K562 (cell line): ENCODE measurements at regions not wholly inside any gene's neighbourhood (a gene's known extent, or its start where the extent isn't known, plus 50 kb on each side); places are given as distances from the start of the nearest gene placed in this dataset.

Experiments used
- ATAC-seq: fragments of 200-7000 bp; cut with Tn5 transposase; 3 replicates; pipeline ENCODE4 v1.9.1; 2020; ENCODE audit warnings: moderate library complexity
- BruUV-seq: library from RNA; stranded (reverse); fragments of 400-500 nt; replicated peaks from 2 replicates; lab custom pipeline; 2021; lab: Mats Ljungman, UMichigan
- CTCF ChIA-PET: fragments of 300-600 bp; formaldehyde crosslinking; extraction: SDS; loops from one replicate; lab custom pipeline; 2021; ENCODE audit warnings: low intra/inter-chr PET ratio; lab: Yijun Ruan, JAX
- POLR2A ChIA-PET: fragments of 300-600, 350-650 bp; sonication (Branson Sonifier 250); formaldehyde crosslinking; extraction: SDS; loops from one replicate; lab custom pipeline; 2021; ENCODE audit warnings: antibody characterized with exemption, inconsistent platforms; lab: Yijun Ruan, JAX
- DNase-seq, 4 experiments: peaks; one replicate each; pipeline versions ENCODE4 v3.0.0 to v3.0.0-alpha.2; 2011 to 2018; ENCODE audit warnings: low spot score in 3 of 4, mixed read lengths in 3 of 4; ENCODE audit errors: extremely low read depth in 1 of 4
- FAIRE-seq: peaks from 2 replicates; lab custom pipeline; 2011; peaks lifted over from hg19 to GRCh38; lab: Jason Lieb, UNC
- H2AFZ ChIP-seq: 2 replicates; pipeline ENCODE4 v1.6.0; 2011; ENCODE audit warnings: low read depth, low read length, control low read depth, inconsistent platforms
- H3K27ac ChIP-seq: fragments of 200-600 bp; 3 replicates; pipeline ENCODE4 v1.8.0; 2011; ENCODE audit warnings: low read depth, mild to moderate bottlenecking, control low read depth, inconsistent platforms, low read length, moderate library complexity, mixed read lengths; ENCODE audit errors: extremely low read depth
- H3K27me3 ChIP-seq, 2 experiments: fragments of 300-600 bp in 1 of 2; 2 replicates in 1 of 2; 3 replicates in 1 of 2; pipeline versions ENCODE4 v1.6.0 to v1.8.0; 2011; ENCODE audit warnings: inconsistent platforms in 2 of 2, low read length in 2 of 2, mild to moderate bottlenecking in 1 of 2, mixed read lengths in 1 of 2, moderate library complexity in 1 of 2; ENCODE audit not compliant: control insufficient read depth in 2 of 2, insufficient read depth in 2 of 2
- H3K36me3 ChIP-seq: fragments of 300-600 bp; 3 replicates; pipeline ENCODE4 v1.8.0; 2011; ENCODE audit warnings: mild to moderate bottlenecking, low read length, inconsistent platforms; ENCODE audit not compliant: control insufficient read depth, insufficient read depth
- H3K4me1 ChIP-seq, 2 experiments: fragments of 200-600 bp in 1 of 2; replicated peaks in 1 of 2; 2 replicates in 1 of 2; 3 replicates in 1 of 2; pipeline versions ENCODE4 v1.5.1 to v1.8.0; 2011; ENCODE audit warnings: inconsistent platforms in 2 of 2, low read length in 2 of 2, mild to moderate bottlenecking in 1 of 2, mixed read lengths in 1 of 2, moderate library complexity in 1 of 2; ENCODE audit not compliant: control insufficient read depth in 2 of 2, insufficient read depth in 2 of 2
- H3K4me2 ChIP-seq: 2 replicates; pipeline ENCODE4 v1.6.1; 2011; ENCODE audit warnings: low read length, control low read depth, inconsistent platforms, mixed read lengths; ENCODE audit not compliant: insufficient read depth
- H3K4me3 ChIP-seq: fragments of 200-600 bp; sonication (generic), shearing (Covaris generic); 2 replicates; pipeline ENCODE4 v1.5.1; 2016; ENCODE audit warnings: control low read depth, inconsistent platforms
- H3K79me2 ChIP-seq: fragments of 200-600 bp; 3 replicates; pipeline ENCODE4 v1.8.0; 2011; ENCODE audit warnings: low read length, inconsistent platforms; ENCODE audit not compliant: control insufficient read depth, insufficient read depth
- H3K9ac ChIP-seq, 2 experiments: 2 replicates each; pipeline versions ENCODE4 v1.6.0 to v1.6.1; 2011; ENCODE audit warnings: low read depth in 2 of 2, low read length in 2 of 2, control low read depth in 1 of 2, inconsistent platforms in 1 of 2, mild to moderate bottlenecking in 1 of 2, mixed read lengths in 1 of 2; ENCODE audit not compliant: insufficient read depth in 1 of 2
- H3K9me1 ChIP-seq: one replicate; pipeline ENCODE4 v1.6.0; 2011; ENCODE audit warnings: inconsistent platforms, mild to moderate bottlenecking, low read length, moderate library complexity; ENCODE audit not compliant: control insufficient read depth, insufficient read depth
- H3K9me3 ChIP-seq: replicated peaks from 2 replicates; pipeline ENCODE4 v1.5.1; 2011; ENCODE audit warnings: low read depth, low read length, inconsistent platforms; ENCODE audit not compliant: control insufficient read depth, insufficient read depth
- H4K20me1 ChIP-seq: replicated peaks from 2 replicates; pipeline ENCODE4 v1.6.1; 2011; ENCODE audit warnings: low read length, inconsistent platforms, mixed read lengths; ENCODE audit not compliant: control insufficient read depth, insufficient read depth
- ELF1 ChIP-seq: fragments of 200-800 bp; sonication (Bioruptor generic); IDR thresholded peaks from 2 replicates; pipeline ENCODE4 v1.6.1; 2016; ENCODE audit warnings: missing genetic modification characterization, missing compliant biosample characterization
- HLTF ChIP-seq: fragments of 450-650 bp; IDR thresholded peaks from 2 replicates; pipeline ENCODE4 v1.6.1; 2016
- IFI16 ChIP-seq: fragments of 250-450 bp; sonication (Bioruptor Pico); IDR thresholded peaks from 2 replicates; pipeline ENCODE4 v2.1.2; 2022; ENCODE audit warnings: mild to moderate bottlenecking, inconsistent platforms
- KLF13 ChIP-seq: fragments of 450-650 bp; IDR thresholded peaks from 2 replicates; pipeline ENCODE4 v1.6.1; 2016; ENCODE audit warnings: missing genetic modification characterization, low read depth, mild to moderate bottlenecking, missing compliant biosample characterization, moderate library complexity, borderline replicate concordance
- NONO ChIP-seq, 2 experiments: fragments of 200-400 bp in 1 of 2; fragments of 450-650 bp in 1 of 2; formaldehyde crosslinking in 1 of 2; IDR thresholded peaks; 2 replicates each; pipeline ENCODE4 v1.6.1; 2017; ENCODE audit warnings: low read depth in 2 of 2, mild to moderate bottlenecking in 2 of 2, moderate library complexity in 2 of 2, low read length in 1 of 2
- ZBED1 ChIP-seq: IDR thresholded peaks from 2 replicates; pipeline ENCODE4 v1.6.1; 2014
- ZNF282 ChIP-seq: sonication (generic); formaldehyde crosslinking; IDR thresholded peaks from 2 replicates; pipeline ENCODE4 v1.8.1; 2023; ENCODE audit warnings: missing genetic modification reagents
- ZNF324 ChIP-seq: fragments of 250-450 bp; sonication (Bioruptor Pico); IDR thresholded peaks from 2 replicates; pipeline ENCODE4 v1.4.0; 2020; ENCODE audit warnings: mild to moderate bottlenecking
- WGBS: fragments of 100-300 bp; shearing (Covaris generic); methylation state at CpG from one replicate; pipeline ENCODE4 v1.1.6; 2016; ENCODE audit warnings: low coverage, mixed read lengths; ENCODE audit not compliant: insufficient coverage; ENCODE audit errors: missing lambda C conversion rate; 5-methylcytosine and 5-hydroxymethylcytosine counted together
- in situ Hi-C: fragments of 300-500 bp; cut with MboI; formaldehyde crosslinking; loops from 4 replicates; pipeline ENCODE4 v1.15.0; 2018; ENCODE audit warnings: inconsistent platforms, mixed read lengths
- intact Hi-C: fragments of 100-400 bp; cut with micrococcal nuclease; formaldehyde crosslinking; loops from 2 replicates; pipeline ENCODE4 v1.14.2; 2022
- TF ChIP-seq, protein P1 (sequence below), 2 experiments: fragments of 450-650 bp; IDR thresholded peaks; 2 replicates each; pipeline ENCODE4 v1.6.1; 2018; ENCODE audit warnings: mild to moderate bottlenecking in 2 of 2, low read depth in 1 of 2; ENCODE audit not compliant: partially characterized antibody in 2 of 2
- TF ChIP-seq, protein P2 (sequence below): fragments of 250-450 bp; sonication (Bioruptor Pico); IDR thresholded peaks from 2 replicates; pipeline ENCODE4 v1.5.0; 2021
- TF ChIP-seq, protein P3 (sequence below): fragments of 250-450 bp; sonication (Bioruptor Pico); IDR thresholded peaks from 2 replicates; pipeline ENCODE4 v1.4.0; 2020
- TF ChIP-seq, protein P4 (sequence below): fragments of 250-450 bp; sonication (Bioruptor Pico); IDR thresholded peaks from 2 replicates; pipeline ENCODE4 v1.8.0; 2021; ENCODE audit warnings: borderline replicate concordance, mild to moderate bottlenecking, moderate library complexity; ENCODE audit not compliant: poor library complexity, severe bottlenecking

DNA sequence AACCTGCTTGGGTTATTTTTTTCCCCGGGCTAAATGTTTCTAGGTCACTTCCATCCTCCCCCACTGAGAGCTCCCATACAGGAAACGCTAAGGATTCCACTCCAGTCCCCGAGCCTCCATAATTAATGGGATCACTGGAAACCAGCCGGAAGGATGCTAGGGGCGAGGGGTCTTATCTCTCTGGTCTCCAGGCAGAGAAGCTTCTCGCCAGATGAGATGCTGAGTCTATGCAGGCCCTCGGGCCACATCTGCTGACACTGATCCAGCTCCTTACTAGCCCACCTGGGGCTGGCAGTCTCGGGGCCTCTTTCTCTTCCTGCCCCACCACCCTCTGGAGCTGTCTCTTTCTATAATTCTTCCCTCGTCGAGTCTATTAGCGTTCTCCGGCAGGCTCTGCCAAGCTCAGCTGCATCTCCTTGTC is 125.9 kb upstream of the SYT13 start:
- H3K9me1 ChIP-seq, result no peaks in the 10 kb centered on the region
- intact Hi-C loops, result no loop called here
- no TSS peak for BruUV-seq
- no peak overlapping the region for H3K4me3 ChIP-seq
- 3% methylated on average over 11 of the region's 12 CpGs for WGBS
- no peaks in the 10 kb centered on the region for H4K20me1 ChIP-seq
- no peak overlapping the region for H3K9ac ChIP-seq
- in situ Hi-C loops, result no loop called here
- no peaks in the 10 kb centered on the region for H3K4me1 ChIP-seq
- no peaks in the 10 kb centered on the region for H3K79me2 ChIP-seq
- peaks cover 3 to 13% of the 10 kb centered on the region in 2 experiments; a peak in 3 of 5 replicates for H3K27me3 ChIP-seq
- no peak overlapping the region for H2AFZ ChIP-seq
- DNase-seq, result no peak
- no peak for FAIRE-seq
- H3K4me2 ChIP-seq, result no peak overlapping the region
- TF ChIP-seq, protein P1, sequence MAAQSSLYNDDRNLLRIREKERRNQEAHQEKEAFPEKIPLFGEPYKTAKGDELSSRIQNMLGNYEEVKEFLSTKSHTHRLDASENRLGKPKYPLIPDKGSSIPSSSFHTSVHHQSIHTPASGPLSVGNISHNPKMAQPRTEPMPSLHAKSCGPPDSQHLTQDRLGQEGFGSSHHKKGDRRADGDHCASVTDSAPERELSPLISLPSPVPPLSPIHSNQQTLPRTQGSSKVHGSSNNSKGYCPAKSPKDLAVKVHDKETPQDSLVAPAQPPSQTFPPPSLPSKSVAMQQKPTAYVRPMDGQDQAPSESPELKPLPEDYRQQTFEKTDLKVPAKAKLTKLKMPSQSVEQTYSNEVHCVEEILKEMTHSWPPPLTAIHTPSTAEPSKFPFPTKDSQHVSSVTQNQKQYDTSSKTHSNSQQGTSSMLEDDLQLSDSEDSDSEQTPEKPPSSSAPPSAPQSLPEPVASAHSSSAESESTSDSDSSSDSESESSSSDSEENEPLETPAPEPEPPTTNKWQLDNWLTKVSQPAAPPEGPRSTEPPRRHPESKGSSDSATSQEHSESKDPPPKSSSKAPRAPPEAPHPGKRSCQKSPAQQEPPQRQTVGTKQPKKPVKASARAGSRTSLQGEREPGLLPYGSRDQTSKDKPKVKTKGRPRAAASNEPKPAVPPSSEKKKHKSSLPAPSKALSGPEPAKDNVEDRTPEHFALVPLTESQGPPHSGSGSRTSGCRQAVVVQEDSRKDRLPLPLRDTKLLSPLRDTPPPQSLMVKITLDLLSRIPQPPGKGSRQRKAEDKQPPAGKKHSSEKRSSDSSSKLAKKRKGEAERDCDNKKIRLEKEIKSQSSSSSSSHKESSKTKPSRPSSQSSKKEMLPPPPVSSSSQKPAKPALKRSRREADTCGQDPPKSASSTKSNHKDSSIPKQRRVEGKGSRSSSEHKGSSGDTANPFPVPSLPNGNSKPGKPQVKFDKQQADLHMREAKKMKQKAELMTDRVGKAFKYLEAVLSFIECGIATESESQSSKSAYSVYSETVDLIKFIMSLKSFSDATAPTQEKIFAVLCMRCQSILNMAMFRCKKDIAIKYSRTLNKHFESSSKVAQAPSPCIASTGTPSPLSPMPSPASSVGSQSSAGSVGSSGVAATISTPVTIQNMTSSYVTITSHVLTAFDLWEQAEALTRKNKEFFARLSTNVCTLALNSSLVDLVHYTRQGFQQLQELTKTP (IDR thresholded peaks at IDR 0.05; ENCODE audit: low read depth in 1 of 2, partially characterized antibody in 2 of 2), result no peak
- TF ChIP-seq, protein P2, sequence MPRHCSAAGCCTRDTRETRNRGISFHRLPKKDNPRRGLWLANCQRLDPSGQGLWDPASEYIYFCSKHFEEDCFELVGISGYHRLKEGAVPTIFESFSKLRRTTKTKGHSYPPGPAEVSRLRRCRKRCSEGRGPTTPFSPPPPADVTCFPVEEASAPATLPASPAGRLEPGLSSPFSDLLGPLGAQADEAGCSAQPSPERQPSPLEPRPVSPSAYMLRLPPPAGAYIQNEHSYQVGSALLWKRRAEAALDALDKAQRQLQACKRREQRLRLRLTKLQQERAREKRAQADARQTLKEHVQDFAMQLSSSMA (CRISPR knock-in tag), result no peak
- TF ChIP-seq ELF1 (tag) (no peak), IFI16 (CRISPR knock-in tag) (no peak), NONO (IDR thresholded peaks at IDR 0.05; ENCODE audit: low read depth in 2 of 2, low read length in 1 of 2) (no peak), ZNF324 (CRISPR knock-in tag) (no peak), KLF13 (tag) (no peak), ZBED1 (no peak), HLTF (no peak), ZNF282 (CRISPR knock-in tag) (no peak)
- TF ChIP-seq, protein P3, sequence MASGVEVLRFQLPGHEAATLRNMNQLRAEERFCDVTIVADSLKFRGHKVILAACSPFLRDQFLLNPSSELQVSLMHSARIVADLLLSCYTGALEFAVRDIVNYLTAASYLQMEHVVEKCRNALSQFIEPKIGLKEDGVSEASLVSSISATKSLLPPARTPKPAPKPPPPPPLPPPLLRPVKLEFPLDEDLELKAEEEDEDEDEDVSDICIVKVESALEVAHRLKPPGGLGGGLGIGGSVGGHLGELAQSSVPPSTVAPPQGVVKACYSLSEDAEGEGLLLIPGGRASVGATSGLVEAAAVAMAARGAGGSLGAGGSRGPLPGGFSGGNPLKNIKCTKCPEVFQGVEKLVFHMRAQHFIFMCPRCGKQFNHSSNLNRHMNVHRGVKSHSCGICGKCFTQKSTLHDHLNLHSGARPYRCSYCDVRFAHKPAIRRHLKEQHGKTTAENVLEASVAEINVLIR (CRISPR knock-in tag), result no peak
- TF ChIP-seq, protein P4, sequence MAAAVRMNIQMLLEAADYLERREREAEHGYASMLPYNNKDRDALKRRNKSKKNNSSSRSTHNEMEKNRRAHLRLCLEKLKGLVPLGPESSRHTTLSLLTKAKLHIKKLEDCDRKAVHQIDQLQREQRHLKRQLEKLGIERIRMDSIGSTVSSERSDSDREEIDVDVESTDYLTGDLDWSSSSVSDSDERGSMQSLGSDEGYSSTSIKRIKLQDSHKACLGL (CRISPR knock-in tag), result no peak
- CTCF ChIA-PET, result no interaction called here
- no peak for ATAC-seq
- no peaks in the 10 kb centered on the region for H3K9me3 ChIP-seq
- POLR2A ChIA-PET, result interaction anchor here (0.6 kb wide), 1 partner anchor 248 kb away, joined by 3 read pairs; no protein-coding TSS in a partner anchor
- H3K27ac ChIP-seq, result no peak overlapping the region
- no peaks in the 10 kb centered on the region for H3K36me3 ChIP-seq
